Liver (tissue), 3 donors: ENCODE measurements at regions not wholly inside any gene's neighbourhood (a gene's known extent, or its start where the extent isn't known, plus 50 kb on each side); places are given as distances from the start of the nearest gene placed in this dataset.

Source experiments
- FOXA1 ChIP-seq: IDR thresholded peaks from 2 replicates; pipeline ENCODE4 v1.6.1; 2016; ENCODE audit warnings: antibody characterized with exemption
- SP1 ChIP-seq: IDR thresholded peaks from 2 replicates; pipeline ENCODE4 v1.6.1; 2018; ENCODE audit warnings: antibody characterized with exemption, mild to moderate bottlenecking
- TAF1 ChIP-seq: conservative IDR thresholded peaks from 2 replicates; pipeline ENCODE4 v1.6.1; 2016; ENCODE audit warnings: antibody characterized with exemption, mild to moderate bottlenecking
- TF ChIP-seq, protein P1 (sequence below): fragments of 150-350 bp; IDR thresholded peaks from 2 replicates; pipeline ENCODE4 v1.5.1; 2017; ENCODE audit warnings: improper control_type of control experiment, low read depth, low read length; ENCODE audit not compliant: missing input control
- TF ChIP-seq, protein P2 (sequence below): IDR thresholded peaks from 2 replicates; pipeline ENCODE4 v1.6.1; 2016; ENCODE audit warnings: antibody characterized with exemption
- TF ChIP-seq, protein P3 (sequence below): IDR thresholded peaks from 2 replicates; pipeline ENCODE4 v1.6.1; 2016; ENCODE audit warnings: antibody characterized with exemption, mild to moderate bottlenecking
- TF ChIP-seq, protein P4 (sequence below): IDR thresholded peaks from 2 replicates; pipeline ENCODE4 v1.6.1; 2016; ENCODE audit warnings: antibody characterized with exemption
- donor health status: healthy.
- donor health status: healthy.

DNA sequence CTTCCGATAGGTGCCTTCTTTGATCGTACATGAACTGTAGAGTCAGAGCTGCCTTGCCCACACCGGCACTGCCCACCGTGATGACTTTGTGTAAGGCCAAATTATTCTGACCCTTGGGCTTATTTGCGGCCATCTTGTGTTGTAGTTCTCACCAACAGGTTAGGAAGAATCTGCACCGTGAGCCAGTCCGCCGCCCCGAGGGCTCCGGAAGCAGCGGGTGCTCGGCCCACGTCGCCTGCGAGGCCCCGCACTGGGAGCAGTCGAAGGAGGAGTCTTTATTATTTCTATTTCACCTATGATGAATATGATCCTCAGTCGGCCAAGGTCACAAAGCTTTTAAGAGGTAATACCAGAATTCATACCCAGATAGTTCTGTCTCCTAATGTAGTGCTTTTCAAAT lies 70.6 kb upstream of the SYT1 start:
- no peak for TF ChIP-seq TAF1
- TF ChIP-seq, protein P1, sequence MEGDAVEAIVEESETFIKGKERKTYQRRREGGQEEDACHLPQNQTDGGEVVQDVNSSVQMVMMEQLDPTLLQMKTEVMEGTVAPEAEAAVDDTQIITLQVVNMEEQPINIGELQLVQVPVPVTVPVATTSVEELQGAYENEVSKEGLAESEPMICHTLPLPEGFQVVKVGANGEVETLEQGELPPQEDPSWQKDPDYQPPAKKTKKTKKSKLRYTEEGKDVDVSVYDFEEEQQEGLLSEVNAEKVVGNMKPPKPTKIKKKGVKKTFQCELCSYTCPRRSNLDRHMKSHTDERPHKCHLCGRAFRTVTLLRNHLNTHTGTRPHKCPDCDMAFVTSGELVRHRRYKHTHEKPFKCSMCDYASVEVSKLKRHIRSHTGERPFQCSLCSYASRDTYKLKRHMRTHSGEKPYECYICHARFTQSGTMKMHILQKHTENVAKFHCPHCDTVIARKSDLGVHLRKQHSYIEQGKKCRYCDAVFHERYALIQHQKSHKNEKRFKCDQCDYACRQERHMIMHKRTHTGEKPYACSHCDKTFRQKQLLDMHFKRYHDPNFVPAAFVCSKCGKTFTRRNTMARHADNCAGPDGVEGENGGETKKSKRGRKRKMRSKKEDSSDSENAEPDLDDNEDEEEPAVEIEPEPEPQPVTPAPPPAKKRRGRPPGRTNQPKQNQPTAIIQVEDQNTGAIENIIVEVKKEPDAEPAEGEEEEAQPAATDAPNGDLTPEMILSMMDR = no peak
- no peak for TF ChIP-seq FOXA1
- TF ChIP-seq, protein P2, sequence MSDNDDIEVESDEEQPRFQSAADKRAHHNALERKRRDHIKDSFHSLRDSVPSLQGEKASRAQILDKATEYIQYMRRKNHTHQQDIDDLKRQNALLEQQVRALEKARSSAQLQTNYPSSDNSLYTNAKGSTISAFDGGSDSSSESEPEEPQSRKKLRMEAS = no peak
- TF ChIP-seq, protein P3, sequence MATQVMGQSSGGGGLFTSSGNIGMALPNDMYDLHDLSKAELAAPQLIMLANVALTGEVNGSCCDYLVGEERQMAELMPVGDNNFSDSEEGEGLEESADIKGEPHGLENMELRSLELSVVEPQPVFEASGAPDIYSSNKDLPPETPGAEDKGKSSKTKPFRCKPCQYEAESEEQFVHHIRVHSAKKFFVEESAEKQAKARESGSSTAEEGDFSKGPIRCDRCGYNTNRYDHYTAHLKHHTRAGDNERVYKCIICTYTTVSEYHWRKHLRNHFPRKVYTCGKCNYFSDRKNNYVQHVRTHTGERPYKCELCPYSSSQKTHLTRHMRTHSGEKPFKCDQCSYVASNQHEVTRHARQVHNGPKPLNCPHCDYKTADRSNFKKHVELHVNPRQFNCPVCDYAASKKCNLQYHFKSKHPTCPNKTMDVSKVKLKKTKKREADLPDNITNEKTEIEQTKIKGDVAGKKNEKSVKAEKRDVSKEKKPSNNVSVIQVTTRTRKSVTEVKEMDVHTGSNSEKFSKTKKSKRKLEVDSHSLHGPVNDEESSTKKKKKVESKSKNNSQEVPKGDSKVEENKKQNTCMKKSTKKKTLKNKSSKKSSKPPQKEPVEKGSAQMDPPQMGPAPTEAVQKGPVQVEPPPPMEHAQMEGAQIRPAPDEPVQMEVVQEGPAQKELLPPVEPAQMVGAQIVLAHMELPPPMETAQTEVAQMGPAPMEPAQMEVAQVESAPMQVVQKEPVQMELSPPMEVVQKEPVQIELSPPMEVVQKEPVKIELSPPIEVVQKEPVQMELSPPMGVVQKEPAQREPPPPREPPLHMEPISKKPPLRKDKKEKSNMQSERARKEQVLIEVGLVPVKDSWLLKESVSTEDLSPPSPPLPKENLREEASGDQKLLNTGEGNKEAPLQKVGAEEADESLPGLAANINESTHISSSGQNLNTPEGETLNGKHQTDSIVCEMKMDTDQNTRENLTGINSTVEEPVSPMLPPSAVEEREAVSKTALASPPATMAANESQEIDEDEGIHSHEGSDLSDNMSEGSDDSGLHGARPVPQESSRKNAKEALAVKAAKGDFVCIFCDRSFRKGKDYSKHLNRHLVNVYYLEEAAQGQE = no peak
- no peak for TF ChIP-seq SP1
- TF ChIP-seq, protein P4, sequence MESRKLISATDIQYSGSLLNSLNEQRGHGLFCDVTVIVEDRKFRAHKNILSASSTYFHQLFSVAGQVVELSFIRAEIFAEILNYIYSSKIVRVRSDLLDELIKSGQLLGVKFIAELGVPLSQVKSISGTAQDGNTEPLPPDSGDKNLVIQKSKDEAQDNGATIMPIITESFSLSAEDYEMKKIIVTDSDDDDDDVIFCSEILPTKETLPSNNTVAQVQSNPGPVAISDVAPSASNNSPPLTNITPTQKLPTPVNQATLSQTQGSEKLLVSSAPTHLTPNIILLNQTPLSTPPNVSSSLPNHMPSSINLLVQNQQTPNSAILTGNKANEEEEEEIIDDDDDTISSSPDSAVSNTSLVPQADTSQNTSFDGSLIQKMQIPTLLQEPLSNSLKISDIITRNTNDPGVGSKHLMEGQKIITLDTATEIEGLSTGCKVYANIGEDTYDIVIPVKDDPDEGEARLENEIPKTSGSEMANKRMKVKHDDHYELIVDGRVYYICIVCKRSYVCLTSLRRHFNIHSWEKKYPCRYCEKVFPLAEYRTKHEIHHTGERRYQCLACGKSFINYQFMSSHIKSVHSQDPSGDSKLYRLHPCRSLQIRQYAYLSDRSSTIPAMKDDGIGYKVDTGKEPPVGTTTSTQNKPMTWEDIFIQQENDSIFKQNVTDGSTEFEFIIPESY = no peak
